ENCODE measurements at regions not wholly inside any gene's neighbourhood (a gene's known extent, or its start where the extent isn't known, plus 50 kb on each side); places are given as distances from the start of the nearest gene placed in this dataset.
A peak's percentile ranks its signal among the peaks of the same experiment; 100 is the strongest.

- H3K27ac Mint-ChIP-seq (ENCODE audit: unreplicated experiment) = no peak overlapping the region
- no peaks in the 10 kb centered on the region for H3K36me3 ChIP-seq (ENCODE audit: control insufficient read depth, insufficient read depth, low read length)
- CTCF ChIA-PET = interaction anchor here (0.7 kb wide), 1 partner anchor 225 kb away, joined by 3 read pairs; no protein-coding TSS in a partner anchor
- TF ChIP-seq CTCF (IDR thresholded peaks at IDR 0.05; ENCODE audit: insufficient read depth in 1 of 2, low read depth in 1 of 2, low read length in 1 of 2, severe bottlenecking in 1 of 2, unreplicated experiment in 1 of 2) = no peak
- no peaks in the 10 kb centered on the region for H3K9me3 Mint-ChIP-seq (ENCODE audit: unreplicated experiment)
- intact Hi-C loops (cut with micrococcal nuclease; ENCODE audit: unreplicated experiment) = no loop called here
- BruUV-seq (replicated peaks) = no TSS peak
- no peaks in the 10 kb centered on the region for H3K27me3 Mint-ChIP-seq (ENCODE audit: insufficient read depth, unreplicated experiment)
- H3K36me3 Mint-ChIP-seq (ENCODE audit: insufficient read depth, unreplicated experiment) = no peaks in the 10 kb centered on the region
- no peak overlapping the region for H3K4me3 Mint-ChIP-seq (ENCODE audit: unreplicated experiment)
- H3K4me1 ChIP-seq = peaks cover 20% of the 10 kb centered on the region
- H3K4me1 Mint-ChIP-seq (ENCODE audit: low read depth, unreplicated experiment) = peaks cover 11% of the 10 kb centered on the region
- DNase-seq = peak; percentile 27 to 48
- no peaks in the 10 kb centered on the region for H3K9me3 ChIP-seq
- no peak overlapping the region for H3K4me3 ChIP-seq (ENCODE audit: low read depth, low read length)
- POLR2A ChIA-PET = no interaction called here
- H3K27me3 ChIP-seq (replicated peaks; ENCODE audit: control insufficient read depth, insufficient read depth, low read length) = no peaks in the 10 kb centered on the region
Observed at GRCh38 chr18:2316751-2317696, 254.3 kb downstream of the METTL4 start.

- H3K9me3 Mint-ChIP-seq (ENCODE audit: unreplicated experiment) = no peaks in the 10 kb centered on the region
- ChIA-PET POLR2A (interaction anchor here (0.7 kb wide), 1 partner anchor 10 kb away, joined by 4 read pairs; no protein-coding TSS in a partner anchor), CTCF (interaction anchor here (0.7 kb wide), 1 partner anchor 22 kb away, joined by 10 read pairs; no protein-coding TSS in a partner anchor)
- no peak for DNase-seq
- Histone ChIP-seq H3K36me3 (ENCODE audit: control insufficient read depth, insufficient read depth, low read length) (no peaks in the 10 kb centered on the region), H3K9me3 (peaks cover 6% of the 10 kb centered on the region; the same call in 1 of the 2 replicates), H3K4me1 (peaks cover 26% of the 10 kb centered on the region), H3K27me3 (replicated peaks; ENCODE audit: control insufficient read depth, insufficient read depth, low read length) (no peaks in the 10 kb centered on the region), H3K4me3 (ENCODE audit: low read depth, low read length) (no peak overlapping the region)
- no peaks in the 10 kb centered on the region for H3K36me3 Mint-ChIP-seq (ENCODE audit: insufficient read depth, unreplicated experiment)
- intact Hi-C loops (cut with micrococcal nuclease; ENCODE audit: unreplicated experiment) = loop anchor here (10.0 kb wide), 1 partner anchor 330 kb away; the partner anchor contains the start of gene SMCHD1
- H3K4me1 Mint-ChIP-seq (ENCODE audit: low read depth, unreplicated experiment) = peaks cover 17% of the 10 kb centered on the region
- H3K27ac Mint-ChIP-seq (ENCODE audit: unreplicated experiment) = no peak overlapping the region
- H3K27me3 Mint-ChIP-seq (ENCODE audit: insufficient read depth, unreplicated experiment) = no peaks in the 10 kb centered on the region
- H3K4me3 Mint-ChIP-seq (ENCODE audit: unreplicated experiment) = no peak overlapping the region
- no peak for TF ChIP-seq CTCF (IDR thresholded peaks at IDR 0.05; ENCODE audit: insufficient read depth in 1 of 2, low read depth in 1 of 2, low read length in 1 of 2, severe bottlenecking in 1 of 2, unreplicated experiment in 1 of 2)
- no TSS peak for BruUV-seq (replicated peaks)
Observed at GRCh38 chr18:2324459-2324858, 246.8 kb downstream of the METTL4 start.

GRCh38 chr18:2325308-2325849 lies 245.9 kb downstream of the METTL4 start:
- intact Hi-C loops (cut with micrococcal nuclease; ENCODE audit: unreplicated experiment) = loop anchor here (1.0 to 10.0 kb wide), 2 partner anchors 22 to 329 kb away; partner anchors contain the start of gene SMCHD1
- H3K4me3 ChIP-seq (ENCODE audit: low read depth, low read length) = no peak overlapping the region
- DNase-seq = peak; percentile 49 to 59
- peaks cover 6% of the 10 kb centered on the region; the same call in 1 of the 2 replicates for H3K9me3 ChIP-seq
- BruUV-seq (replicated peaks) = no TSS peak
- ChIA-PET POLR2A (interaction anchor here (0.7 to 0.8 kb wide), 2 partner anchors 11 to 12 kb away, joined by 4 to 5 read pairs; no protein-coding TSS in a partner anchor), CTCF (interaction anchor here (0.7 to 1.0 kb wide), 3 partner anchors 11 to 93 kb away, joined by 3 to 10 read pairs (median 5); no protein-coding TSS in a partner anchor)
- no peaks in the 10 kb centered on the region for H3K27me3 ChIP-seq (replicated peaks; ENCODE audit: control insufficient read depth, insufficient read depth, low read length)
- no peaks in the 10 kb centered on the region for H3K27me3 Mint-ChIP-seq (ENCODE audit: insufficient read depth, unreplicated experiment)
- no peaks in the 10 kb centered on the region for H3K9me3 Mint-ChIP-seq (ENCODE audit: unreplicated experiment)
- no peaks in the 10 kb centered on the region for H3K36me3 ChIP-seq (ENCODE audit: control insufficient read depth, insufficient read depth, low read length)
- peak overlapping the region; percentile 87 for H3K27ac Mint-ChIP-seq (ENCODE audit: unreplicated experiment)
- no peaks in the 10 kb centered on the region for H3K36me3 Mint-ChIP-seq (ENCODE audit: insufficient read depth, unreplicated experiment)
- H3K4me1 ChIP-seq = peaks cover 26% of the 10 kb centered on the region
- H3K4me1 Mint-ChIP-seq (ENCODE audit: low read depth, unreplicated experiment) = peaks cover 17% of the 10 kb centered on the region
- TF ChIP-seq CTCF (IDR thresholded peaks at IDR 0.05; ENCODE audit: insufficient read depth in 1 of 2, low read depth in 1 of 2, low read length in 1 of 2, severe bottlenecking in 1 of 2, unreplicated experiment in 1 of 2) = no peak
- peak overlapping the region; percentile 45 for H3K4me3 Mint-ChIP-seq (ENCODE audit: unreplicated experiment)

Data from Caco-2 (cell line).